ENCODE measurements at regions not wholly inside any gene's neighbourhood (a gene's known extent, or its start where the extent isn't known, plus 50 kb on each side); places are given as distances from the start of the nearest gene placed in this dataset.

DNA sequence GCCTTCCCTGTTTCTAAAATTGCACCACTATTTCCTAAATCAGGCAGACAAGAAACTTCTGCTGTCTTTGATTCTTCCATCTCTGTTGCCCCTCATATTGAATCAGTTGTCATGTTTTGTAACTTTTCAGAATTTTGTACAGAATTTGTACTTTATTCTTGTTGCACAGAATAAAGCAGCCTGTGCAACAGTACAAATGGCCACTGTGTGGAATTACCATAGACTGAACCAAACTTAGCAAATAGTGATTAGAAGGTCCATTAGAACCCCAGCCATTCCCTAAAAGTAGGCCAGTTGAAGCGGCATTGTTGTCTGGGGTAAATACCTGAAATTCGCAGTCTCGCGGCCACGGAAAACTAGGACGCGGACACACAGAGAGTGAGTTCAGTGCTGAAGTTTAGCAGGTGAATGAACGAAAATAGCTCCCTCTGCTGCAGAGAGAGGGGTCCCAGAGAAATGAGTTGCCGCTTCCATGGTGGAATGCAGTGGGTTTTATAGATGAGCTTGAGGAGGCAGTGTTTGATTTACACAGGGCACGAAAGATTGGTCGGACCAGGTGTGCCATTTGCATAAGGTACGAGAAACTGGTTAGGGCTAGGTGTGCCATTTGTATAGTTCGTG lies 71.8 kb downstream of the C4orf33 start:
- DNase-seq (ENCODE audit: low spot score), result no peak

GRCh38 chr4:129172181-129172580 lies 76.2 kb downstream of the C4orf33 start:
- DNase-seq (ENCODE audit: low spot score), result no peak

DNA sequence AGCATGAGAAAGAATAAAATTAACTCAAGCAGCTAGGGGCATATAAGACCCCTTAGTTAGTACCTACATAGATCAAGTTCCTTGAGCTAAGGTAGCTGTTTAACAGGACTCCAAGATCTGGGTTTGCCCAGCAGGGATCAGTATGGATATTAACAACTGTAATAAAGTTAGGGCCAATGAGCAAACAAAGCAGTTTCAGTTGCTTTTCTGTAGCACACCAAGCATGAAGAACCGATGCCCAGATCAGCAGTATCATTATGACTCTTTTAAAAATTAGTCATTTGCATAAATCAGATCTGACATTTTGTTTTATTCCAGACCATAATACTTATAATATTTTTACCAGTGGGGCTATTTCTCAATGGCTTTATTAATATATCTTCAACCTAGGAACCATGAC lies 80.9 kb downstream of the C4orf33 start:
- no peak for DNase-seq (ENCODE audit: low spot score)

DNA sequence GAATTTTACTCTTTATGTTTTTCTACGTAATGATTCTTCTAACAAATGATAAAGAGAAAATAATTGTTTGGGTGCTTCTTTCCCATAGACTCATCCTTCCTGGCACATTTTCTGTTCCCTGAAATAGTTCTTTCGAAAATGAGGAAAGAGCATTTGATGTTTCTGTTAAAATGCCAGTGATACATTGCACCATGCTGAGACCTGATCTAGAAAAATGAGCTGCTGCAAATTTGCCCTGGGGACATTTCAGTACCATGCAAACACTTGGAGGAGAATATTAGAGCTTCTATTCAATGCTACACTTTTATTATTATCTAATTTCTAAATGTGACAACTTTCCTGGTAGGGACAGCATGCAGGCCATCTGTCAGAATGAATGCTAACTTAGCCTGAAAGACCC lies 83.3 kb downstream of the C4orf33 start:
- no peak for DNase-seq (ENCODE audit: low spot score)

DNA sequence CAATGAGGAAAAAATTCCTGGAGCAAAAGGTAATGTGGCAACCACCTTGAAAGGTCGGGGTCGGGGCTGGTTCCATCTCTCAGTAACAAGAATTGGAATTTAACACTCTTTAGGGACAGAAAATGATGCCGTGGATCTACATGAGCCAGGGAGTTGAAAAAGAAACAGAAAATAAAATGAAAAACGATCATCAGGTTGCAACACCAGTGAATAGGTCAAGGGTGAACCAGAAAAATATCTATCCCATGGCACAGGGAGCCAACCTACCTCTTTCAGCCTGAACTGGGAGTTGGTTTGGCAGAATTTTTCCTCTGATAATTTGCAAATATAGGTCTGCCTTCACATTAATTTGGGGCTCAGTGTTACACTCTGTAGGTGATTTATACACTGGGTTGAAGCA lies 93.7 kb downstream of the C4orf33 start:
- DNase-seq (ENCODE audit: low spot score), result no peak

DNA sequence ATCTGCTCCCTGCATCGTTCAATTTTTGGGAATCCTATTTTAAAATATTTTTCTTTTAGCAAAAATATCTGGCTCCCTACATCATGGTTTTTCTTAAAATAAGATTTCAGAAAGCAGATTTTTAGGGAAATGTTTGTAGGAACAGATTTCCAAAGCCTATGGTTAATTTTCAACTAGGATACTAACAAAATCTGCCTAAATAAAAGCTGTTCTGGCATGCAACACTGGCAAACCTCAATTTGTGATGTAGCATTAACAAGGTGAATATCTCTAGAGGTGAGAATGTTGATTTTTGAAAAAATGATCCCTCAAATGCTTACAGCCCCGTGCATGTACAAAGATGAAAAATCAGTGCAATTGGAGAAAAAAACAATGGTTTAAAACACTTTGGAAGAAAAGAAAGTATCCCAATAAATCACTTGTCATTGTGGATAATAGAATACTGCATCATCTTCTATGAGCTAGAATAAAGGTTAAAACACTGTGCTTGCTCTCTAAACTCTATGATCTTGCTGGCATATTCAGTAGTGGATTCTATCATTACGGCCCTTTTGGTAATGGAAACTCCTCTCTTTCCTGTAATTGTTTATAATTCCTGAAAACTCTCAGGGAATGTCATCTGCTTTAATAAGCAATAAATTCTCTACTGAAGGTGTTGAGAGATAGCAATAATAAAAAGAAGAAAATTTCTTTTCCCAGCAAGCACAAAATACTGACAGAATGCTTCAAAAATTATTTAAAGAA lies 97.6 kb downstream of the C4orf33 start:
- no peak for DNase-seq (ENCODE audit: low spot score)

GRCh38 chr4:129208481-129208880 lies 112.5 kb downstream of the C4orf33 start:
- DNase-seq (ENCODE audit: low spot score), result no peak

GRCh38 chr4:129213692-129214091 lies 117.7 kb downstream of the C4orf33 start:
- DNase-seq (ENCODE audit: low spot score), result no peak

DNA sequence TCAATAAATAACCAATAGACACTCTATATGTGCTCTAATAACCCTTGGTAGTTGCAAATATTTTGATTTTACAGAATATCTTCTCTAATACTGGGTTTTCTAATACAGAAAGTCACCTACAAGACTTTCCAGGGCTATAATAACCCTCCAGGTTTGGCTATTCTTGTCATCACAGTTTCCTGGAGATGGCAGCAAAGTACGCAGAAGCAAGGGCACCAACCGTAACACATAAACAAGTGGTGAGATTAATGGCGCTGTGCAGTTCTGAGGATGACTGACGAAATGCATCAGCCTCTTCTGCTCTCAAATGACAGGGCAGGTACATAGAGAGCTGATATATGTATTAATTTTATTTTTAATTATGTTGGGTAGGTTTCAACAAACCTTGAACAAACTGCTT lies 122.4 kb downstream of the C4orf33 start:
- peak; percentile 6 for DNase-seq (ENCODE audit: low spot score)

GRCh38 chr4:129218897-129219296 lies 122.9 kb downstream of the C4orf33 start:
- no peak for DNase-seq (ENCODE audit: low spot score)

GRCh38 chr4:129220254-129220653 lies 124.3 kb downstream of the C4orf33 start:
- DNase-seq (ENCODE audit: low spot score), result no peak

DNA sequence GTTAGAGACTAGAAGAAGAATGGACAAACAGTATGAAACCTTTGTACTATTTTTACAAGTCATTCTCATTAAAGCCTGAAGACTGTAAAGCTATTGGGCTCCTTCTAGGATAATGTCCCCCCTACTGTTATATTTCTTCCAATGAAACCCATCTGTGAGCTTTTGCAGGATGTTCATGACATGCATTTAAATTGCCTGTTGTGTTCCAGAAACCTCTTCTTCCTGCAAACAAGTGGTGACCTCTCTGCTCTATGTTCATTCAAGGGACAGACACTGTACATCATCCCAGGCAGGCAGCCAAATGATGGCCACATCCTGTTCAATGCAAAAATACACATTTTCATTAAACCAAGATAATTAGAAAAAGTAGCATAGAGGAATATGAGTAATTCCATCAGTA lies 128.0 kb downstream of the C4orf33 start:
- DNase-seq (ENCODE audit: low spot score), result no peak

GRCh38 chr4:129230846-129231245 lies 134.9 kb downstream of the C4orf33 start:
- DNase-seq (ENCODE audit: low spot score), result no peak

- no peak for DNase-seq (ENCODE audit: low spot score)
Observed at GRCh38 chr4:129231945-129232588, 136.1 kb downstream of the C4orf33 start.

GRCh38 chr4:129232589-129233337 lies 136.8 kb downstream of the C4orf33 start:
- no peak for DNase-seq (ENCODE audit: low spot score)

GRCh38 chr4:129233691-129234090 lies 137.7 kb downstream of the C4orf33 start:
- no peak for DNase-seq (ENCODE audit: low spot score)

DNA sequence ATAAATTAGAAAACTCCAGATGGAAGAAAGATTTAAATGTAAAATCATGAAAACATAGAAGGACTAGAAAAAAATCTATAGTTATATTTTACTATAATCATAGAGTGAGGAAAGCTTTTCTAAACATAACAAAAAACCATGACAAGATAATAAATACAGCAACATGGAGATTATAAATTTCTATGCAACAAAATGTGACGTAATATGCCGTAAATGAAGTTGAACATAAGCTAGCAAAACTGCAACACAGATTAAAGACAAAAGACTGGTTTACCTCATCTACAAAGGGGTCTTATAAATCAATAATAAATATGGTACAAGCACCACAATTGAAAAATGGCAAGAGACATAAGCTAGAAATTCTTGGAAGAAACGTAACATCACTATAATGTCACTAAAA lies 140.4 kb downstream of the C4orf33 start:
- DNase-seq (ENCODE audit: low spot score), result no peak

GRCh38 chr4:129239088-129239487 lies 143.1 kb downstream of the C4orf33 start:
- DNase-seq (ENCODE audit: low spot score), result no peak

DNA sequence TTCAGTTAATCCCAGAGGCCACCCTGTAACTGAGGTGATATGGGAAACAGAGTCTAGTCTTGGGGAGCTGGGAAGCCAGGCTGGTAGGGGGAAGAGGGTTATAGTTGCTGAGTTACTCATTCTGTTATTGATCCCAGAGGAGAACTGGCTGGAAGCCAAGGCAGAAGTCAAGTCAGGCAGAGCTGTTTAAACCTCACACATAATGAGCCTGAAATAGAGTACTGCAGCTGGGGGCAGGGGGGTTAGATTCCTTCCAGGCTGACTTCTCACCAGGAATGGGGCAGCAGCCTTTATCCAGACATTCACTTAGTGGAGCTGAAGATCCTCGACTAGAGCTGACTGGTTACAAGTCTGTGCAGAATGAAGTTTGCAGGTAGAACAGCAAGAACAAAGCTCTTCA lies 144.9 kb downstream of the C4orf33 start:
- no peak for DNase-seq (ENCODE audit: low spot score)

DNA sequence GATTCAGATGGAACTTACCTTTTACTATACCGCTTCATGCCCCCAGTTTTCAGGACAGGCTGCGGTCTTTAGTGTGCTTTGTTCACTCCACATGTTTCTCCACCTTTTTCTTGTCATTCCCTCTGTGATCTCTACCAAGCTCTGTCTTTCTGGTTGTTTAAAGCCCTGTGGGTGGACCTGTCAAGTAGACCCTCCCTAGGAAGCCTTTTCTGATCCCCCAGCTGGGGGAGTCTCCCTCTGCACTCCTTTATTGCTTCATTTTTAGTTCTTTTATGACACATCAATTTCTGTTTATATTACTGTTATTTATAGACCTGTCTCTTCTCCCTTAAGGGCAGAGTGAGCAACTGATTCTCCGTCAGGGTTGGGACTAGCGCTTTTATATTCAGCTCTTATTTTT lies 150.2 kb downstream of the C4orf33 start:
- DNase-seq (ENCODE audit: low spot score), result no peak

DNA sequence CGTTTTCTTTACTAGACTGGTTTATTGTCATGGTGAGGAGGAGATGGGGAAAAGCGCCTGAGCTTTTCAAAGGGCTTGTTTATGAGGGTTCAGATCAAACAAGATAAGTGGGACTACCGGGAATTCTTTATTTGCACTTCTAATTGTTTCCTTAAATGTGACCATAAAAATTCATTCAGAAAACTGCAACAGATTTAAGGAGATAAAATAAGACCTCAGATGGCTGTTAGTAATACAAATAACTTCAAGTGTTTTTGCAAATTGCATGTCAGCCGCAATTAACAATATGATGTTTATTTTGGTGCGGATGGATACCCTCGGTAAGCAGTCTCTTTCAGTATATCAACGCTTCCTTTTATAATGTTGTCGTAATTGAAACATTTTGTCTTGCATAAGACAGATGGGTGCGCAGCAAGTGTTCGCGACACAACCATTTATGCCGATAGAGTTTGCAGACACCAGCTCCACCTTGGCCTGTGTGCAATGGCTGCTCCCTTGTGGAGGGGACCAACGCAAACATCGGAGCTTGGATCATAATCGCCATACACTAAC lies 151.0 kb downstream of the C4orf33 start:
- no peak for DNase-seq (ENCODE audit: low spot score)

DNA sequence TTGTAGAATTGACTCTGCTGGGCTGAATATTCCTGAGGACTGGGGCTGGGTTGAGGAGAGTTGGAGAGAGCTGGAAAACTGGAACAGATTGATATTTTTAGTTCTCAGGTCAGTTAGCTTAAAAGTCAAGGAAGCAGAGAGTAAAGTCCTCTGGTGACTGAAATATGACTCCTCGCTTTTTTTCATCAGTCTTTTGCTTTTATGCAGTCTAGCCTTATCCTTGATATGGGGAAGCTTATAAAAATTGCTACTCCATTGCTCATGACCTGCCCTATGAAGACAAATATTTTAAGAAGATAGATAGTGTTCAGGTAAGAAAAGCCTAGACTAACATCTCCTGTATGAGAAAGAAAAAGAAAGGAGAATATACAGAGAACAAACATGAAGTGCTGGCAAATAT lies 152.7 kb downstream of the C4orf33 start:
- DNase-seq (ENCODE audit: low spot score), result no peak

Measured in kidney capillary endothelial cell (primary cell).